SK-N-SH (cell line): ENCODE measurements at regions not wholly inside any gene's neighbourhood (a gene's known extent, or its start where the extent isn't known, plus 50 kb on each side); places are given as distances from the start of the nearest gene placed in this dataset.

Experiments used
- CTCF ChIP-seq: fragments of 200-600 bp; sonication (generic); IDR thresholded peaks from 2 replicates; pipeline ENCODE4 v1.6.1; 2017; ENCODE audit warnings: antibody characterized with exemption, mild to moderate bottlenecking, moderate library complexity
- RFX5 ChIP-seq: IDR thresholded peaks from 2 replicates; pipeline ENCODE4 v1.6.1; 2012; ENCODE audit warnings: mild to moderate bottlenecking, improper control_type of control experiment, low read length
- SMC3 ChIP-seq: IDR thresholded peaks from 2 replicates; pipeline ENCODE4 v1.6.1; 2012; ENCODE audit warnings: low read depth, low read length, improper control_type of control experiment
- USF2 ChIP-seq: fragments of 150-350 bp; IDR thresholded peaks from 2 replicates; pipeline ENCODE4 v1.6.1; 2017; ENCODE audit warnings: antibody characterized with exemption, low read length, low read depth, borderline replicate concordance

GRCh38 chr2:77629539-77629938 lies 107.4 kb upstream of the LRRTM4 start:
- TF ChIP-seq RFX5 (no peak), SMC3 (no peak), CTCF (no peak), USF2 (no peak)
